ENCODE measurements at regions not wholly inside any gene's neighbourhood (a gene's known extent, or its start where the extent isn't known, plus 50 kb on each side); places are given as distances from the start of the nearest gene placed in this dataset.

GRCh38 chr9:96183751-96184150, 118.2 kb downstream of the HSD17B3 start:
- TF ChIP-seq CTCF (IDR thresholded peaks at IDR 0.05) (no peak), POLR2A (IDR thresholded peaks at IDR 0.05) (no peak)
